ENCODE measurements at regions not wholly inside any gene's neighbourhood (a gene's known extent, or its start where the extent isn't known, plus 50 kb on each side); places are given as distances from the start of the nearest gene placed in this dataset.

GRCh38 chr7:84610390-84610789 is 415.8 kb upstream of the SEMA3A start:
- TF ChIP-seq, protein P1, sequence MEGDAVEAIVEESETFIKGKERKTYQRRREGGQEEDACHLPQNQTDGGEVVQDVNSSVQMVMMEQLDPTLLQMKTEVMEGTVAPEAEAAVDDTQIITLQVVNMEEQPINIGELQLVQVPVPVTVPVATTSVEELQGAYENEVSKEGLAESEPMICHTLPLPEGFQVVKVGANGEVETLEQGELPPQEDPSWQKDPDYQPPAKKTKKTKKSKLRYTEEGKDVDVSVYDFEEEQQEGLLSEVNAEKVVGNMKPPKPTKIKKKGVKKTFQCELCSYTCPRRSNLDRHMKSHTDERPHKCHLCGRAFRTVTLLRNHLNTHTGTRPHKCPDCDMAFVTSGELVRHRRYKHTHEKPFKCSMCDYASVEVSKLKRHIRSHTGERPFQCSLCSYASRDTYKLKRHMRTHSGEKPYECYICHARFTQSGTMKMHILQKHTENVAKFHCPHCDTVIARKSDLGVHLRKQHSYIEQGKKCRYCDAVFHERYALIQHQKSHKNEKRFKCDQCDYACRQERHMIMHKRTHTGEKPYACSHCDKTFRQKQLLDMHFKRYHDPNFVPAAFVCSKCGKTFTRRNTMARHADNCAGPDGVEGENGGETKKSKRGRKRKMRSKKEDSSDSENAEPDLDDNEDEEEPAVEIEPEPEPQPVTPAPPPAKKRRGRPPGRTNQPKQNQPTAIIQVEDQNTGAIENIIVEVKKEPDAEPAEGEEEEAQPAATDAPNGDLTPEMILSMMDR (IDR thresholded peaks at IDR 0.05), result no peak
- no peak for TF ChIP-seq EZH2 (IDR thresholded peaks at IDR 0.05)

All from neural progenitor cell (in vitro differentiated cells).